DMS 273 treated with DMSO at 0.1 percent for 48 hours (cell line): ENCODE measurements at regions not wholly inside any gene's neighbourhood (a gene's known extent, or its start where the extent isn't known, plus 50 kb on each side); places are given as distances from the start of the nearest gene placed in this dataset.
"Not testable (repeated sequence)": the region's sequence is repeated elsewhere in the genome, so short reads cannot be mapped to it uniquely, and the experiment has no call there.

Source experiments
- DNase-seq: peaks from one replicate; lab custom pipeline; 2025; lab: John Stamatoyannopoulos, UW

DNA sequence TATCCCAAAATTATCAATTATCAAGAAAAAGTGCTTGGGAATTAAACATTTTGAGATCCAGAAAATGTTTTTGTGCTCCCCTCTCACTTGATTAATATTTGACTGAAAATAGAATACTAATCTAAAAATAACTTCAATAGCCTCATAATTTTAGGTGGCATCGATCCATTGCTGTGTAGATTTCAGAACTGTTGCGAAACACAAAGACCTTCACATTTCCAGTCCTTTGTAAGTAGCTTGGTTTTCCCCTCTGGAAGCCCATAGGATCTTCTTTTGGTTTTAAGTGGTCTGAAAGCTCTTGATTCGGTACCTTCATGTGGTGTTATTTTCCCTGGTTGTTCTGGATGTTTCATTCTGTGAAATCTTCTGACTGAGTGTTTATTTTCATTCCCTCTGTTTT lies 176.5 kb downstream of the NUFIP1 start:
- no peak for DNase-seq

GRCh38 chr13:44810061-44810840 lies 179.0 kb downstream of the NUFIP1 start:
- DNase-seq = peak; percentile 6

GRCh38 chr13:44809190-44809589 lies 180.1 kb downstream of the NUFIP1 start:
- DNase-seq = no peak

DNA sequence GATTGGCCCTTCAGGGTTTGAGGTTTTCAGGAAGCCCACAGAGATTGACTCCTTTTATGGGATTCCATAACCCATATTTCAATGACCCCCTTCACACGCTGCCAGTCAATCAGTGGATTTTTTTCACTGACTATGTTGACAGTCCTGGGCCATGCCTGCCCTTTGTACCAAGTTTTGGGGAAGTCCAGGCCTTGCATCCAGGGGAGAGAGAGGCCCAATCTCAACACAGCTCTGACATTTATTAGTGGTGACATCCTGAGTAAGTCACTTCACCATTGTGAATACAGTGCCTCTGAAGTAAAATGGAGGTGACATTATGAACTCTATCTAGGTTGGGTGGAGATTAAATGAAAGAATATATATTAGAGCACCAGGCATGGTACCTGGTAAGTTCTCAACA lies 181.1 kb downstream of the NUFIP1 start:
- DNase-seq = no peak

GRCh38 chr13:44807449-44808034 lies 181.7 kb downstream of the NUFIP1 start:
- no peak for DNase-seq

DNA sequence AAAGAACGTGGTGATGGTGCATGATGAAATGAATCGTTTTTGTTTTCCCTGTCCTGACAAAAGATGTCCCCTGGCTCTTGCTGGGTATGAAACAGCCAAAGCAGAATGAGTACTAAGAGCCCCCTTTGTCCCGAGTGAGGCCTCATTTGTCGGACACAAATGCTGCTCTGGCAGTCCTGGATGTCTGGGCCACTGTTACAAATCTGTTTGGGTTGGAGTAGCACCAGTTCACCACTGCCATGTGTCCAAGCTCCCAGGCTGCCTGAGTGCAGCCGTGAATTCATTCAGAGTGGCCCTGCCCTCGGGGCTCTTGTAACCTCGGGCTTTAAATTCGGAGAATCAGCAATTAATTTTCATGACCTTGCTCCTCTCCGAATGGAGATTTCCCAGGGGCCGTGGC lies 182.4 kb downstream of the NUFIP1 start:
- DNase-seq = no peak

DNA sequence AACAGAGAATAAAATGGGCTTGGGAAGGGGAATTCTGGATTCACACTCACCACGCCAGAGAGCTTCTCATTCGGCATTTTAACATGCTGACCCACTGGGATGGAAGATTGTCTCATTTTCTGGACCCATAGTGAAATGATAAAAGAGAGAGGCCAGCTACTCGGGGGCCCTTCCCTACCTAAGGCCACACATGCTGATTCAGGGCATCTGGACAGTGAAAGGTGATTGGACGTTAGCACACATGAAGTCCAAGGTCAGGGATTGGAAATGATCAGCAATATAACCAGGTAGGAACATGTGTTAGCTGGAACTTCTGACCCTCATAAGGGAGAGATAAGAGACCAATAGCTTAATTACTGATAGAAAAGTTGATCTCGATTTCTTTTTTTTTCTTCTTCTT lies 183.7 kb downstream of the NUFIP1 start:
- no peak for DNase-seq

- no peak for DNase-seq
Measured at GRCh38 chr13:44803390-44803789, 185.9 kb downstream of the NUFIP1 start.

DNA sequence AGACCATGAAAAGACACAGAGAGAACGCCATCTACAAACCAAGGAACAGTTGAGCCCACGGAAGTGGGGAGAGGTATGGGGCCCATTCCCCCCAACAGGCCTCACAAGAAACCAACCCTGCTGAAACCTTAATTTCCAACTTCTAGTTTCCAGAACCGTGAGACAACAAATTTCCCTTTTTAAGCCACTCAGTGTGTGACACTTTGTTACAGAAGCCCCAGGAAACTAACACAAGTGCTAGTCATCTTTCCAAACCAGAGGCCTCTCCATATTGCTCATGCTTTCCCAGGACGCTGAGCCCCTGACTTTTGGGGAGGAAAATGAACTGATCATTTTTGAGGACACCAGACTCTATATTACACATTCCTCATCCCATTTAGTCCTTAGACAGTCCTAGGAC lies 186.8 kb downstream of the NUFIP1 start:
- DNase-seq = no peak

GRCh38 chr13:44801990-44802389 lies 187.3 kb downstream of the NUFIP1 start:
- no peak for DNase-seq

DNA sequence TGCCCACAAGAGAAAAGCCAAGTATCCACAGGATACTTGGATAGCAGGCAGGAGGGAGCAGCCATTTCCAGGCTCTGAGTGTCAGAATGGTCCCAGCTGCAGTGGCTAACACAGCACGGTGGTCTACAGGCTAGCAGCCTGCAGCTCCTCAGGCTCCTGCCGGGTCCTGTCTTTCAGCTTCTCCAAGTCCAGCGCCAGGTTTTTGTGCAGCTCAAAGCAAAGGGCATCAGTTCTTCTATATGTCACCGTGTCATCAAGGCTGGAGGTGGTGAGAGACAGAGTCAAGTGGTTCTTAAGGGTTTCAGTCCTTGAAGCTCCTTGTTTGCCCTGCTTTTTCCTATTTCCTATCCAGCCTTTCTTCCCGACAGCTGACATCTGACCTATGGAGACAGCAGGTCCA lies 188.6 kb downstream of the NUFIP1 start:
- no peak for DNase-seq

DNA sequence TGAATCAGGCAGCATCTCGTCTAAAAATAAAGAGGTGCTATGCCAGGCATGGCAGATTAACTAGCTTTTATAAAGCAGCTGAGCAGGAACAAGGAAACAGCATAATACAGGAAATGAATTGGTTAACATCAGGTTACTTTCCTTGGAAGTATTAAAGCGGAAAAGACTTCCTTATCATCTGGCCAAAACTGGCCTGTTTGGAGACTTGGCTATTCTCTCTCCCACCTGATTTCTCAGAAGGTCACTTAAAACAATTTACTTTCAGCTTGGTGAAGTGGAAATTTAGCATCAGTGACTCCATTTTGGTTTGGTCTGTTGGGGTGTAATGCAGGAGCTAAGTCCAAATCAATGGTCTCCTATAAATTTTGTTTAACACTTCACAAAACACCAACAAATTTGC lies 191.6 kb downstream of the NUFIP1 start:
- DNase-seq = no peak

DNA sequence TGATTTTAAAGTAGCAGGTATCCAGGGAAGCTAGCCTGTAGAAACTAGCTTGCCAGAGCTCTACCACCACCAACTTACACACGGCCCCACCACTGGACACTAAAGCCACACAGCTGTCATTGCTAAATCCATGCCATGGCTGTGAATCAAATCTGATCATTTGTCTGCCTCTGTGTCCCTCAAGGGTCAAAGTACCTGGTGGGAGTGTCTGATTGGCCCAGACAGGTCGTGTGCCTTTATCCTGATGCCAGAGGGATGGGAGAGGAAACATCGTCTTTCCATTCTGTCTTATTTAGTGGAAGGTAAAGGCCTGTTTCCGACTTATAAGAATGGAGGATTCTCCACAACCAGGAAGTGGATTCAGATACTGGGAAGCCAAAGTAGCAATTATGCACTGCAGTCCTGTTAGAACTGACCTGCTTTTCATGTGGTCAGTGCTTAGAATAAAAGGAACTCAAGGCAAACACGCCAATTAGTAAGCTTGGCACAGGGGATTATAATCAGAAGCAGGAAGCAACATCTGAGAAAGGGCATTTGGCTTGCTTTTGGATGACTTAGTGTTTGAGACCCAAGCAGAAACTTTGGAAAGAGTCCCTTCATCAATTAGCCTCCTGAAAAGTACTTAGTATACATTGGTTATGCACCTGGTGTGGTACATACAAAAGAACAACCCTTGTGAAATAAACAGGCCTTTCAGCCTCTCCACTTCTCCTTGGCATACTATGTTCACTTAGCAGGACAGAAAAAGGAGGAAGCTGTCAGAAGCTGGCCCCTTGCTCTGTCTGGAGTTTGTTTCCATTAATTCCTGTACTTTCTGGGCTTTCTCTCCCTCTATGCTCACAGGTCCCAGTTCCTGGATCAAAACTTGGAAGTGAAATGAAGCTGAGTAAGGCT lies 192.4 kb downstream of the NUFIP1 start:
- DNase-seq = no peak

GRCh38 chr13:44796039-44796438 lies 193.2 kb downstream of the NUFIP1 start:
- DNase-seq = not testable (repeated sequence)

DNA sequence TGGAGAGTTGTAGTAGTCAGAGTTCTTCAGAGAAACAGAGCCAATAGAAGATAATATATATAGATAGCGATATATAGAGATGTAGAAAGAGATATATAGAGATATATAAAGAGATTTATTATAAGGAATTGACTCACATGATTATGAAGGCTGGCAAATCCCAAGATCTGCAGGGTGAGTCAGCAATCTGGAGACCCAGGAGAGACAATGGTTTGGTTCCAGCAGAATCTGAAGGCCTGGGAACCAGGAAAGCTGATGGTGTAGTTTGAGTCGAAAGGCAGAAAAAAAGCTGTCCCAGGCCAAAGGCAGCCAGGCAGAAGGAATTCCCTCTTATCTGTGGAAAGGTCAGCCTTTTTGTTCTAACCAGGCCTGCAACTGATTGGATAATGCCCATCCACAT lies 194.1 kb downstream of the NUFIP1 start:
- DNase-seq = no peak

GRCh38 chr13:44792096-44792495 lies 197.2 kb downstream of the NUFIP1 start:
- DNase-seq = no peak

DNA sequence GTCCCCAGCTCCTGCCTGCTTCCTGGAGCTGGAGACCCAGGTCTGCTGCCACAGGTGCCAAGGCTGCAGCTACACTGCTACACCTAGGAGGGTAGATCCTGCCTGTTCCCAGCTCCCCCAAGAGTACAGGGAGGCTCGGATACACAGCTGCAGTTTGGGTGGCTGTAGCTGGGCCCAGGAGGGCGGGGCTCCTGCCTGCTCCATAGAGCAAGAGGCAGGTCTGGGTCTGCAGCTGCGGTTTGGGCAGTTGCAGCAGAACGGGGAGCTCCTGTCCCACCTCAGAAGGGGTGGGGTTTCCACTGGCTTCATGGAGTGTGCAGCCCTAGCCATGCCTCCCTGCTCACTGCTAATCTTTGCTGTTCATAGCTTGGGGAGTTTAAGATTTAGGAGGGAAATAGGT lies 199.0 kb downstream of the NUFIP1 start:
- no peak for DNase-seq

DNA sequence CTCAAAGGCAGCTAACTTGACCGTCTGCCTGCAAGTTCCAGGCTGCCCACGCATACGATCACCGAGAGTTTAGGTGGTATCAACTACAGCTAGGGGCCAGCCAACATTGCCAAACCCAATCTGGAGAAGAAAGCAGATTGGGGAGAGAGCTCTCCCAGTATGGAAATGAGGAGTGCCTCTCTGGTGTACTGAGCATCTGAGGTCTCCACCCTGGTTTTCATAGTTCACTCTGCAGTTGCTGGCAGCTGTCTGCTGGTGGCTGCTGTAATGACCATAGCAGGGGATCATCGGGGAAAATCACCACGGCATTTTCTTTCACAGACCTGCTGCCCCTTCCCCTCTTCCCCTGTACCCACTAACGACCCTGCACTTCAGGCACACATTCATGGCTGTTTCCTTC lies 201.7 kb downstream of the NUFIP1 start:
- DNase-seq = no peak

- no peak for DNase-seq
Measured at GRCh38 chr13:44786756-44787155, 202.5 kb downstream of the NUFIP1 start.

GRCh38 chr13:44785401-44785800 lies 203.9 kb downstream of the NUFIP1 start:
- DNase-seq = no peak

GRCh38 chr13:44784708-44785080 lies 204.6 kb downstream of the NUFIP1 start:
- DNase-seq = no peak

DNA sequence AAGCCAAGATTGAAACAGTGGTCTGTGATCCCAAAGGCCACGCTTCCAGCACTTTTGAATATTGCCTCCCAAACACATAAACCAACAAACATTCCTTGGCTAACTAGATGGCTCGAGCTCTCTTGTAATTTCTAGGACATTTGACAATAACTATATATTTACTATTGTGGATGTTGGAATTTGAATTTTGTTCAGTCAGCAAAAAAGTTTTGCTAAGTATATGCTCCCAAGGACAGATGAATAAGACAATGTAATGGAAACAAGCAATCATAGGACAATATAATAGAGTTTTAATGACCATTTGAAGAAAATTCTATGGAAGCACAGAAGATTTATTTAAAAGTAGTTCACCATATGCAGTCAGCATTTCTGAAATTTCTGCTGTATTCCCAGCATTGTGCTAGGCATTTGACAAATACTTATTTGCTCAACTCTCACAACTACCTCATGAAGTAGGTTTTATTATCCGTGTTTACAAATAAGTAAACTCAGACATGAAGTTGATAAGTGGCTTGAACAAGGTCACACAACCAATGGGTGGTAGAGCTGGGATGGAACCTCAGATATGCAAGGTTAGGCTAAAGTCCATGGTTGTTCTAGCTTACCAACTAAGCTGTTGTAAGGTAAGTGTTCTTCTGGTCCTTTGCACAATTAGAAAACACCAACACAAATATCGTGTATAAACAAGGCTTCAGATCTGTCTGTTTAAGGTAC lies 205.1 kb downstream of the NUFIP1 start:
- no peak for DNase-seq
